Spleen (tissue), 7 donors: ENCODE measurements at regions not wholly inside any gene's neighbourhood (a gene's known extent, or its start where the extent isn't known, plus 50 kb on each side); places are given as distances from the start of the nearest gene placed in this dataset.

Experiments
- POLR2A ChIP-seq, 3 donors: fragments of 450-650 bp; IDR thresholded peaks; one replicate each; pipeline ENCODE4 v1.5.1; 2017; ENCODE audit warnings: antibody characterized with exemption in 3 of 3, mild to moderate bottlenecking in 1 of 3
- POLR2AphosphoS5 ChIP-seq, 3 donors: sonication (generic); formaldehyde crosslinking; IDR thresholded peaks; one replicate each; pipeline ENCODE4 v1.5.1; 2017; ENCODE audit warnings: antibody characterized with exemption in 3 of 3
- TF ChIP-seq, protein P1 (sequence below), 11 experiments: fragments of 200-600 bp in 7 of 11; fragments of 450-650 bp in 4 of 11; sonication (generic) in 4 of 11; IDR thresholded peaks in 8 of 11; conservative IDR thresholded peaks in 3 of 11; 1 replicate in 7 of 11; 2 replicates in 4 of 11; pipeline versions ENCODE4 v1.4.0 to v1.8.0; 2016 to 2021; ENCODE audit warnings: antibody characterized with exemption in 11 of 11, inconsistent platforms in 4 of 11, mild to moderate bottlenecking in 1 of 11
- donor health status: DM: no; HTN: no; CAD: no; lungs with moderate emphysema.
- donor health status: DM: no; HTN: no; CAD: no.
- donor health status: DM: no; HTN: no; CAD: no.

DNA sequence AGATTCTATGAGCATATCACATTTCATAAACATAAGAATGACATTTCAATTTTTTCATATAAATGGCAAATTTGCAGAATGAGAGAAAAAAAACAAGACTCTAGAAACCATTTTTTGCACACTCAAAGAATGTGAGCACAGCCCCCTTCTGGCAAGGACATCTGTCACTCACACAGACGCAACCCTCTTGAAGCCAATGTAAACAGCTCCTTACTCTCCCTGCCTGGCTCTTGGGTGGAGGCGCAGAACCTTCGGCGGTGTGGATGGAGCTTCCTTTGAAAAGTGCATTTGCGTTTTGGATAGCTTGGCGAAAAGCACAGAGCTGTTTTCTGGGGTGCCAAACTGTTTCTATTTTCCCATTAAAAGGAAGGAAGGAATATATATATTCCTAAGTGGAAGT lies 367.6 kb upstream of the TSHZ3 start:
- TF ChIP-seq, protein P1, sequence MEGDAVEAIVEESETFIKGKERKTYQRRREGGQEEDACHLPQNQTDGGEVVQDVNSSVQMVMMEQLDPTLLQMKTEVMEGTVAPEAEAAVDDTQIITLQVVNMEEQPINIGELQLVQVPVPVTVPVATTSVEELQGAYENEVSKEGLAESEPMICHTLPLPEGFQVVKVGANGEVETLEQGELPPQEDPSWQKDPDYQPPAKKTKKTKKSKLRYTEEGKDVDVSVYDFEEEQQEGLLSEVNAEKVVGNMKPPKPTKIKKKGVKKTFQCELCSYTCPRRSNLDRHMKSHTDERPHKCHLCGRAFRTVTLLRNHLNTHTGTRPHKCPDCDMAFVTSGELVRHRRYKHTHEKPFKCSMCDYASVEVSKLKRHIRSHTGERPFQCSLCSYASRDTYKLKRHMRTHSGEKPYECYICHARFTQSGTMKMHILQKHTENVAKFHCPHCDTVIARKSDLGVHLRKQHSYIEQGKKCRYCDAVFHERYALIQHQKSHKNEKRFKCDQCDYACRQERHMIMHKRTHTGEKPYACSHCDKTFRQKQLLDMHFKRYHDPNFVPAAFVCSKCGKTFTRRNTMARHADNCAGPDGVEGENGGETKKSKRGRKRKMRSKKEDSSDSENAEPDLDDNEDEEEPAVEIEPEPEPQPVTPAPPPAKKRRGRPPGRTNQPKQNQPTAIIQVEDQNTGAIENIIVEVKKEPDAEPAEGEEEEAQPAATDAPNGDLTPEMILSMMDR (IDR thresholded peaks at IDR 0.05 in 8 of 11, conservative IDR thresholded peaks at IDR 0.05 in 3 of 11), result no peak
- TF ChIP-seq POLR2A (IDR thresholded peaks at IDR 0.05) (no peak), POLR2AphosphoS5 (IDR thresholded peaks at IDR 0.05) (no peak)
